ENCODE measurements at regions not wholly inside any gene's neighbourhood (a gene's known extent, or its start where the extent isn't known, plus 50 kb on each side); places are given as distances from the start of the nearest gene placed in this dataset.

GRCh38 chr4:16967722-16968121, 69.3 kb upstream of the LDB2 start:
- Histone ChIP-seq H4K20me1 (ENCODE audit: control insufficient read depth, insufficient read depth) (no peaks in the 10 kb centered on the region), H3K4me3 (no peak overlapping the region), H3K36me3 (ENCODE audit: control insufficient read depth in 2 of 2, insufficient read depth in 2 of 2, low read length in 1 of 2) (no peaks in the 10 kb centered on the region), H2AFZ (ENCODE audit: control insufficient read depth, low read depth, low read length) (no peak overlapping the region), H3K9ac (ENCODE audit: control insufficient read depth, insufficient read depth, low read length) (no peak overlapping the region), H3K79me2 (ENCODE audit: control insufficient read depth, insufficient read depth, low read length) (no peaks in the 10 kb centered on the region), H3K9me3 (replicated peaks; ENCODE audit: control insufficient read depth, insufficient read depth, low read length) (no peaks in the 10 kb centered on the region), H3K4me2 (ENCODE audit: control insufficient read depth, insufficient read depth) (no peak overlapping the region), H3K4me1 (ENCODE audit: control insufficient read depth, insufficient read depth, low read length) (no peaks in the 10 kb centered on the region), H3K27ac (ENCODE audit: control insufficient read depth, insufficient read depth) (no peak overlapping the region), H3K27me3 (replicated peaks in 1 of 2; ENCODE audit: control insufficient read depth in 2 of 2, insufficient read depth in 2 of 2, low read length in 1 of 2) (no peaks in the 10 kb centered on the region)
- ChIA-PET POLR2A (no interaction called here), RAD21 (ENCODE audit: unreplicated experiment) (no interaction called here), SMC1A (ENCODE audit: uncharacterized antibody, unreplicated experiment) (no interaction called here), CTCF (no interaction called here)
- ATAC-seq (no peak), FAIRE-seq (no peak), DNase-seq (ENCODE audit: low read depth, low spot score) (no peak)
- 31% methylated on average over 5 of the region's 5 CpGs for WGBS (ENCODE audit: insufficient coverage, insufficient replicate concordance, low lambda C conversion rate, missing lambda C conversion rate)
- in situ Hi-C loops (cut with MboI) (no loop called here), intact Hi-C loops (cut with micrococcal nuclease; ENCODE audit: unreplicated experiment) (no loop called here)
- TF ChIP-seq SMAD5 (IDR thresholded peaks at IDR 0.05; ENCODE audit: low read depth) = no peak
- TF ChIP-seq EGR1 (IDR thresholded peaks at IDR 0.05; ENCODE audit: borderline replicate concordance in 1 of 2, low read depth in 2 of 2, low read length in 2 of 2) = no peak
- TF ChIP-seq SUZ12 (IDR thresholded peaks at IDR 0.05; ENCODE audit: unreplicated experiment) = no peak
- no peak for TF ChIP-seq PML (IDR thresholded peaks at IDR 0.05; ENCODE audit: low read length)
- no peak for TF ChIP-seq ESRRA (IDR thresholded peaks at IDR 0.05; ENCODE audit: low read length)
- no peak for TF ChIP-seq JUND (IDR thresholded peaks at IDR 0.05; ENCODE audit: low read depth, low read length)
- TF ChIP-seq ZNF217 (IDR thresholded peaks at IDR 0.05) = no peak
- no peak for TF ChIP-seq POU2F2 (IDR thresholded peaks at IDR 0.05; ENCODE audit: borderline replicate concordance, low read depth, low read length)
- no peak for TF ChIP-seq PAX5 (IDR thresholded peaks at IDR 0.05; ENCODE audit: borderline replicate concordance, low read depth, low read length)
- TF ChIP-seq STAT1 (conservative IDR thresholded peaks at IDR 0.05) = no peak
- TF ChIP-seq TCF3 (IDR thresholded peaks at IDR 0.05; ENCODE audit: borderline replicate concordance, insufficient read depth, low read depth, low read length) = no peak
- no peak for TF ChIP-seq CBX3 (IDR thresholded peaks at IDR 0.05; ENCODE audit: borderline replicate concordance, low read depth)
- no peak for TF ChIP-seq BCLAF1 (IDR thresholded peaks at IDR 0.05)
- TF ChIP-seq SPI1 (IDR thresholded peaks at IDR 0.05; ENCODE audit: borderline replicate concordance, insufficient read depth, low read depth, low read length) = no peak
- no peak for TF ChIP-seq RUNX3 (IDR thresholded peaks at IDR 0.05; ENCODE audit: low read length)
- TF ChIP-seq RFX5 (IDR thresholded peaks at IDR 0.05; ENCODE audit: low read depth, low read length) = no peak
- TF ChIP-seq KAT2A (conservative IDR thresholded peaks at IDR 0.05; ENCODE audit: control insufficient read depth, low read depth, low read length) = no peak
- TF ChIP-seq MTA3 (IDR thresholded peaks at IDR 0.05; ENCODE audit: borderline replicate concordance, low read length) = no peak
- no peak for TF ChIP-seq WRNIP1 (IDR thresholded peaks at IDR 0.05; ENCODE audit: borderline replicate concordance, low read depth, low read length)
- no peak for TF ChIP-seq BACH1 (IDR thresholded peaks at IDR 0.05; ENCODE audit: borderline replicate concordance)
- BruUV-seq (replicated peaks) = no TSS peak
